ENCODE measurements at regions not wholly inside any gene's neighbourhood (a gene's known extent, or its start where the extent isn't known, plus 50 kb on each side); places are given as distances from the start of the nearest gene placed in this dataset.

- TF ChIP-seq, protein P1, sequence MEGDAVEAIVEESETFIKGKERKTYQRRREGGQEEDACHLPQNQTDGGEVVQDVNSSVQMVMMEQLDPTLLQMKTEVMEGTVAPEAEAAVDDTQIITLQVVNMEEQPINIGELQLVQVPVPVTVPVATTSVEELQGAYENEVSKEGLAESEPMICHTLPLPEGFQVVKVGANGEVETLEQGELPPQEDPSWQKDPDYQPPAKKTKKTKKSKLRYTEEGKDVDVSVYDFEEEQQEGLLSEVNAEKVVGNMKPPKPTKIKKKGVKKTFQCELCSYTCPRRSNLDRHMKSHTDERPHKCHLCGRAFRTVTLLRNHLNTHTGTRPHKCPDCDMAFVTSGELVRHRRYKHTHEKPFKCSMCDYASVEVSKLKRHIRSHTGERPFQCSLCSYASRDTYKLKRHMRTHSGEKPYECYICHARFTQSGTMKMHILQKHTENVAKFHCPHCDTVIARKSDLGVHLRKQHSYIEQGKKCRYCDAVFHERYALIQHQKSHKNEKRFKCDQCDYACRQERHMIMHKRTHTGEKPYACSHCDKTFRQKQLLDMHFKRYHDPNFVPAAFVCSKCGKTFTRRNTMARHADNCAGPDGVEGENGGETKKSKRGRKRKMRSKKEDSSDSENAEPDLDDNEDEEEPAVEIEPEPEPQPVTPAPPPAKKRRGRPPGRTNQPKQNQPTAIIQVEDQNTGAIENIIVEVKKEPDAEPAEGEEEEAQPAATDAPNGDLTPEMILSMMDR (IDR thresholded peaks at IDR 0.05): no peak
- no peak for TF ChIP-seq POLR2A (IDR thresholded peaks at IDR 0.05)
- Histone ChIP-seq H3K36me3 (replicated peaks in 1 of 2; ENCODE audit: insufficient read depth in 1 of 2, low read depth in 2 of 2) (no peaks in the 10 kb centered on the region), H3K27me3 (no peaks in the 10 kb centered on the region), H3K4me1 (no peaks in the 10 kb centered on the region), H3K9me3 (no peaks in the 10 kb centered on the region), H3K4me3 (no peak overlapping the region), H3K27ac (no peak overlapping the region)
- ATAC-seq (no peak), DNase-seq (no peak)
- WGBS, 2 donors: 85 to 87% methylated on average over 6 of the region's 6 CpGs
- intact Hi-C loops (cut with DNase I): no loop called here
Measured at GRCh38 chr1:88529581-88529980, 154.5 kb upstream of the PKN2 start.

DNA sequence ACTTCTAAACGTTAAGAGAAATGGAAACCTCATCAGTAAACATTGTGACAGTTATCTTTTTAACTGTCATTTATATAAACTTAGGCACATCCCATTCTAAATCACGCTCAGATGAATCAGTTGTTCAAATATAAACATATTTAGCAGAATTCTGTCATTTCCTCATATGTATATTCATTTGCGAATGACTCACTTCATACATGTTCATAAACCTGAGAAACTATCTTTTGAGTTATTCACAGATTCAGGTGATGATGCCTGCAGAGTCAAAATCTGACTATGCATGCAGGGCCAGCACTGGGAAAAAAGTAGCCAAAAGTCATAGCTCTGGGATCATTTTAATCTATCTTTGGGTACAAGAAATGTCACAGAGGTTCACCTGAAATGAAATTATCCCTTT, 153.8 kb upstream of the PKN2 start:
- ATAC-seq: no peak
- Histone ChIP-seq H3K27me3 (no peaks in the 10 kb centered on the region), H3K4me3 (no peak overlapping the region), H3K27ac (no peak overlapping the region), H3K4me1 (no peaks in the 10 kb centered on the region), H3K36me3 (replicated peaks in 1 of 2; ENCODE audit: insufficient read depth in 1 of 2, low read depth in 2 of 2) (no peaks in the 10 kb centered on the region), H3K9me3 (no peaks in the 10 kb centered on the region)
- DNase-seq: no peak
- TF ChIP-seq, protein P1 (IDR thresholded peaks at IDR 0.05): no peak
- TF ChIP-seq POLR2A (IDR thresholded peaks at IDR 0.05): no peak
- intact Hi-C loops (cut with DNase I): no loop called here
- WGBS, 2 donors: 56 to 64% methylated on average over 3 of the region's 3 CpGs

- TF ChIP-seq POLR2A (IDR thresholded peaks at IDR 0.05): no peak
- TF ChIP-seq, protein P1 (IDR thresholded peaks at IDR 0.05): no peak
- H3K36me3 ChIP-seq (replicated peaks in 1 of 2; ENCODE audit: insufficient read depth in 1 of 2, low read depth in 2 of 2): no peaks in the 10 kb centered on the region
- no peaks in the 10 kb centered on the region for H3K4me1 ChIP-seq
- DNase-seq: no peak
- H3K9me3 ChIP-seq: no peaks in the 10 kb centered on the region
- ATAC-seq: no peak
- no peaks in the 10 kb centered on the region for H3K27me3 ChIP-seq
- intact Hi-C loops (cut with DNase I): no loop called here
- 31 to 34% methylated on average over 3 of the region's 3 CpGs for WGBS, 2 donors
- H3K27ac ChIP-seq: no peak overlapping the region
- H3K4me3 ChIP-seq: no peak overlapping the region
Measured at GRCh38 chr1:88537787-88538186, 146.3 kb upstream of the PKN2 start.

GRCh38 chr1:88538222-88538899, 145.7 kb upstream of the PKN2 start:
- intact Hi-C loops (cut with DNase I): no loop called here
- H3K9me3 ChIP-seq: no peaks in the 10 kb centered on the region
- DNase-seq: no peak
- no peak for ATAC-seq
- no peak for TF ChIP-seq POLR2A (IDR thresholded peaks at IDR 0.05)
- TF ChIP-seq, protein P1 (IDR thresholded peaks at IDR 0.05): no peak
- H3K27me3 ChIP-seq: no peaks in the 10 kb centered on the region
- H3K4me1 ChIP-seq: no peaks in the 10 kb centered on the region
- no peak overlapping the region for H3K4me3 ChIP-seq
- no peaks in the 10 kb centered on the region for H3K36me3 ChIP-seq (replicated peaks in 1 of 2; ENCODE audit: insufficient read depth in 1 of 2, low read depth in 2 of 2)
- WGBS, 2 donors: 33 to 41% methylated on average over 2 of the region's 2 CpGs
- no peak overlapping the region for H3K27ac ChIP-seq

DNA sequence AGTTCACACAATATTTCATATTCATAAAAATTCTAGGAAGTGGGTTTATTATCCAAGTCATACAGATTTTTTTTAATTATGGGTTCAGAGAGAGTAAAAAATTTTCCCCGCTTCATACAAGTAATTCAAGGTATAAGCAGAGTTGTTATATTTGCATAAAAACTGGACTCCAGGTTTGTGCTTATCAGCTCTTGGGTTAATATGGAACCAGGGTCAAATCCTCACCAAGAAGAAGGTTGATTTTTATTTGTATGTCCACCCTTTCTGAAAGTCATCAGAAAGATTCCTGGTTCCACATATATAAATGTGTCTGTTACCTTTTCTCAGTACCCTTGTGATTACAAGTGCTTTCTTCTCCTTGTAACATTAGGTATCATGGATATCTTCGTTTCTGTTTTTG, 143.8 kb upstream of the PKN2 start:
- no peak for DNase-seq

More for the DNA sequence above, 143.8 kb upstream of the PKN2 start:
- Histone ChIP-seq H3K36me3 (replicated peaks in 1 of 2; ENCODE audit: insufficient read depth in 1 of 2, low read depth in 2 of 2) (no peaks in the 10 kb centered on the region), H3K27me3 (no peaks in the 10 kb centered on the region), H3K27ac (no peak overlapping the region), H3K4me1 (no peaks in the 10 kb centered on the region), H3K9me3 (no peaks in the 10 kb centered on the region), H3K4me3 (no peak overlapping the region)
- intact Hi-C loops (cut with DNase I): no loop called here
- 40 to 60% methylated on average over 2 of the region's 2 CpGs for WGBS, 2 donors
- no peak for TF ChIP-seq POLR2A (IDR thresholded peaks at IDR 0.05)
- ATAC-seq: no peak

All from body of pancreas (tissue), 4 donors.